Neutrophil (primary cell): ENCODE measurements at regions not wholly inside any gene's neighbourhood (a gene's known extent, or its start where the extent isn't known, plus 50 kb on each side); places are given as distances from the start of the nearest gene placed in this dataset.

ENCODE experiments used
- H3K27ac ChIP-seq: fragments of 200-600 bp; sonication (generic); 2 replicates; pipeline ENCODE4 v1.5.1; 2016; ENCODE audit warnings: mild to moderate bottlenecking, moderate library complexity
- H3K27me3 ChIP-seq: fragments of 200-600 bp; sonication (generic); 2 replicates; pipeline ENCODE4 v1.6.0; 2016; ENCODE audit warnings: mild to moderate bottlenecking
- H3K36me3 ChIP-seq: fragments of 200-600 bp; sonication (generic); 2 replicates; pipeline ENCODE4 v1.5.1; 2017
- H3K4me1 ChIP-seq, 2 experiments: fragments of 200-600 bp in 1 of 2; sonication (generic) in 1 of 2; 1 replicate in 1 of 2; 2 replicates in 1 of 2; pipeline versions ENCODE4 v1.5.1 to v1.6.1; 2013 to 2016; ENCODE audit warnings: low read depth in 1 of 2, low read length in 1 of 2, mild to moderate bottlenecking in 1 of 2, moderate library complexity in 1 of 2; ENCODE audit not compliant: control insufficient read depth in 1 of 2, insufficient read depth in 1 of 2
- H3K4me3 ChIP-seq, 2 experiments: fragments of 200-600 bp in 1 of 2; sonication (generic) in 1 of 2; 1 replicate in 1 of 2; 2 replicates in 1 of 2; pipeline ENCODE4 v1.5.1; 2013 to 2016; ENCODE audit warnings: low read depth in 1 of 2, low read length in 1 of 2, mild to moderate bottlenecking in 1 of 2, moderate library complexity in 1 of 2
- H3K9me3 ChIP-seq: fragments of 200-600 bp; sonication (generic); 2 replicates; pipeline ENCODE4 v1.5.1; 2016
- TF ChIP-seq, protein P1 (sequence below): fragments of 200-600 bp; sonication (generic); IDR thresholded peaks from 2 replicates; pipeline ENCODE4 v1.5.1; 2016; ENCODE audit warnings: antibody characterized with exemption

DNA sequence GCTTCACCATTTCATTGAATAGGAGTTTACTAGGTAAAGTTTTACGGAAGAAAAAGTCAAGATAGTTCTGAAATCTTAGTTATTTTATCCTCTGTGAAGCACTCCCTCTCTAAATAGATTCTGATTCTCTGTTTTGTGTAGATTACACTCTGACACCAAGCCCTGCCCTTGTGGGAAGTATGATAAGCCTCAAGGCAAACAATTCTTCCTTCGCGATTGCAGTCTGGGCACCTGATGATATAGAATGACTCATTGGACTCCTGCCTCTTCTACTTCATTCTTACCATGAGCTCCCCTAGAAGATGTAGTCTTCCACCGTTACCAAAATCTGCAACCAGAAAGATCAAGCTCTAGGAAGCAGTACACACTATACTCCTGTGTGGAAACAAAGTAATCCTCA is 626.9 kb upstream of the PTGER4 start:
- Histone ChIP-seq H3K9me3 (no peaks in the 10 kb centered on the region), H3K27ac (no peak overlapping the region), H3K36me3 (no peaks in the 10 kb centered on the region), H3K4me1 (no peaks in the 10 kb centered on the region), H3K27me3 (no peaks in the 10 kb centered on the region), H3K4me3 (no peak overlapping the region)
- TF ChIP-seq, protein P1, sequence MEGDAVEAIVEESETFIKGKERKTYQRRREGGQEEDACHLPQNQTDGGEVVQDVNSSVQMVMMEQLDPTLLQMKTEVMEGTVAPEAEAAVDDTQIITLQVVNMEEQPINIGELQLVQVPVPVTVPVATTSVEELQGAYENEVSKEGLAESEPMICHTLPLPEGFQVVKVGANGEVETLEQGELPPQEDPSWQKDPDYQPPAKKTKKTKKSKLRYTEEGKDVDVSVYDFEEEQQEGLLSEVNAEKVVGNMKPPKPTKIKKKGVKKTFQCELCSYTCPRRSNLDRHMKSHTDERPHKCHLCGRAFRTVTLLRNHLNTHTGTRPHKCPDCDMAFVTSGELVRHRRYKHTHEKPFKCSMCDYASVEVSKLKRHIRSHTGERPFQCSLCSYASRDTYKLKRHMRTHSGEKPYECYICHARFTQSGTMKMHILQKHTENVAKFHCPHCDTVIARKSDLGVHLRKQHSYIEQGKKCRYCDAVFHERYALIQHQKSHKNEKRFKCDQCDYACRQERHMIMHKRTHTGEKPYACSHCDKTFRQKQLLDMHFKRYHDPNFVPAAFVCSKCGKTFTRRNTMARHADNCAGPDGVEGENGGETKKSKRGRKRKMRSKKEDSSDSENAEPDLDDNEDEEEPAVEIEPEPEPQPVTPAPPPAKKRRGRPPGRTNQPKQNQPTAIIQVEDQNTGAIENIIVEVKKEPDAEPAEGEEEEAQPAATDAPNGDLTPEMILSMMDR = no peak

DNA sequence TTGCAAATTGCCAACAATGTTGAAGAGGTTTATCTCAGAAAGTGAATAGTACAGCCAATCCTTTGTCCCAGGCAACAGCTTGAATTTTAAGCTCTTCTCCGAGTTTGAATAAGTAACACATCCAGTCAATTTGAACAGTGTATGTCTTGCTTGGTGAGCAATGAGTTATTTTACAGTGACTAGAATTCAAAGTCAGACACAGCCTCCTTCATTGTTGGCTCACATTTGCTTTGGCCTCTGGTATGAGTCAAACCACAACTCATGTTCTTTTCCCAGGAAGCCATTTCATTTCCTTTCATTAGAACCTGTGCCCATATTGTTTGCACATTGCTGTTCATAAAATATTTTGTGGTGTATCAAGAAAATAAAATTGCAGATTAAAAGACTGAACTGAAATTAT is 622.0 kb upstream of the DAB2 start:
- Histone ChIP-seq H3K4me1 (no peaks in the 10 kb centered on the region), H3K4me3 (no peak overlapping the region), H3K9me3 (no peaks in the 10 kb centered on the region), H3K36me3 (no peaks in the 10 kb centered on the region), H3K27ac (no peak overlapping the region), H3K27me3 (no peaks in the 10 kb centered on the region)
- TF ChIP-seq, protein P1 = no peak

GRCh38 chr5:40045429-40045828 is 620.6 kb upstream of the DAB2 start:
- Histone ChIP-seq H3K4me3 (no peak overlapping the region), H3K4me1 (no peaks in the 10 kb centered on the region), H3K27ac (no peak overlapping the region), H3K36me3 (no peaks in the 10 kb centered on the region), H3K9me3 (no peaks in the 10 kb centered on the region), H3K27me3 (no peaks in the 10 kb centered on the region)
- TF ChIP-seq, protein P1 = no peak

GRCh38 chr5:40043916-40044315 is 619.1 kb upstream of the DAB2 start:
- Histone ChIP-seq H3K27ac (no peak overlapping the region), H3K9me3 (no peaks in the 10 kb centered on the region), H3K4me3 (no peak overlapping the region), H3K4me1 (no peaks in the 10 kb centered on the region), H3K27me3 (no peaks in the 10 kb centered on the region), H3K36me3 (no peaks in the 10 kb centered on the region)
- TF ChIP-seq, protein P1 = no peak

- Histone ChIP-seq H3K4me3 (no peak overlapping the region), H3K9me3 (no peaks in the 10 kb centered on the region), H3K27ac (no peak overlapping the region), H3K4me1 (no peaks in the 10 kb centered on the region), H3K27me3 (no peaks in the 10 kb centered on the region), H3K36me3 (no peaks in the 10 kb centered on the region)
- TF ChIP-seq, protein P1 = no peak
Measured at GRCh38 chr5:40041452-40041851, 616.7 kb upstream of the DAB2 start.

GRCh38 chr5:40037713-40038112 is 612.9 kb upstream of the DAB2 start:
- H3K27ac ChIP-seq = no peak overlapping the region
- no peaks in the 10 kb centered on the region for H3K27me3 ChIP-seq
- TF ChIP-seq, protein P1 = no peak
- no peaks in the 10 kb centered on the region for H3K9me3 ChIP-seq
- no peaks in the 10 kb centered on the region for H3K36me3 ChIP-seq
- no peaks in the 10 kb centered on the region for H3K4me1 ChIP-seq
- no peak overlapping the region for H3K4me3 ChIP-seq
